KBM-7 (cell line): ENCODE measurements at regions not wholly inside any gene's neighbourhood (a gene's known extent, or its start where the extent isn't known, plus 50 kb on each side); places are given as distances from the start of the nearest gene placed in this dataset.

Source experiments
- DNase-seq: peaks from one replicate; pipeline ENCODE4 v3.0.0-alpha.2; 2015
- in situ Hi-C: fragments of 300-500 bp; cut with MboI; formaldehyde crosslinking; loops from 2 replicates; pipeline ENCODE4 v1.14.3; 2020; ENCODE audit warnings: low sequenced_read_pairs, low pct_unique_long_range_greater_than_20kb, mixed read lengths

- in situ Hi-C loops, result no loop called here
- DNase-seq, result no peak
These were observed 1077.7 kb upstream of the SLC10A2 start for GRCh38 chr13:104143760-104144416.

GRCh38 chr13:104140552-104140951 lies 1074.3 kb upstream of the SLC10A2 start:
- in situ Hi-C loops, result no loop called here
- DNase-seq, result no peak

- in situ Hi-C loops, result no loop called here
- no peak for DNase-seq
These were observed 1071.2 kb upstream of the SLC10A2 start for GRCh38 chr13:104137416-104137815.

GRCh38 chr13:104132849-104133248 lies 1066.6 kb upstream of the SLC10A2 start:
- DNase-seq, result no peak
- in situ Hi-C loops, result no loop called here

GRCh38 chr13:104114101-104114500 lies 1047.9 kb upstream of the SLC10A2 start:
- in situ Hi-C loops, result no loop called here
- DNase-seq, result no peak

- in situ Hi-C loops, result no loop called here
- DNase-seq, result no peak
These were observed 1044.8 kb upstream of the SLC10A2 start for GRCh38 chr13:104111031-104111430.

- DNase-seq, result no peak
- in situ Hi-C loops, result no loop called here
These were observed 1040.6 kb upstream of the SLC10A2 start for GRCh38 chr13:104106705-104107393.

GRCh38 chr13:104105418-104106355 lies 1039.5 kb upstream of the SLC10A2 start:
- no peak for DNase-seq
- in situ Hi-C loops, result no loop called here

GRCh38 chr13:104099750-104100149 lies 1033.5 kb upstream of the SLC10A2 start:
- no peak for DNase-seq
- in situ Hi-C loops, result no loop called here

- DNase-seq, result no peak
- in situ Hi-C loops, result no loop called here
These were observed 1032.2 kb upstream of the SLC10A2 start for GRCh38 chr13:104098421-104098820.

- in situ Hi-C loops, result no loop called here
- no peak for DNase-seq
These were observed 1020.5 kb upstream of the SLC10A2 start for GRCh38 chr13:104086759-104087158.

- DNase-seq, result no peak
- in situ Hi-C loops, result no loop called here
These were observed 1020.0 kb upstream of the SLC10A2 start for GRCh38 chr13:104086210-104086609.

GRCh38 chr13:104085611-104086010 lies 1019.4 kb upstream of the SLC10A2 start:
- no peak for DNase-seq
- in situ Hi-C loops, result no loop called here

GRCh38 chr13:104074326-104074725 lies 1008.1 kb upstream of the SLC10A2 start:
- in situ Hi-C loops, result no loop called here
- no peak for DNase-seq

GRCh38 chr13:104071806-104072205 lies 1005.6 kb upstream of the SLC10A2 start:
- in situ Hi-C loops, result no loop called here
- no peak for DNase-seq

- DNase-seq, result no peak
- in situ Hi-C loops, result no loop called here
These were observed 999.1 kb upstream of the SLC10A2 start for GRCh38 chr13:104065328-104065727.

GRCh38 chr13:104057861-104058260 lies 991.6 kb upstream of the SLC10A2 start:
- no peak for DNase-seq
- in situ Hi-C loops, result no loop called here

GRCh38 chr13:104045907-104046306 lies 979.7 kb upstream of the SLC10A2 start:
- no peak for DNase-seq
- in situ Hi-C loops, result no loop called here

- no peak for DNase-seq
- in situ Hi-C loops, result no loop called here
These were observed 977.0 kb upstream of the SLC10A2 start for GRCh38 chr13:104043184-104043583.

- in situ Hi-C loops, result no loop called here
These were observed 968.7 kb upstream of the SLC10A2 start for GRCh38 chr13:104034891-104035290.

More at GRCh38 chr13:104034891-104035290, 968.7 kb upstream of the SLC10A2 start:
- DNase-seq, result no peak
